DOHH2 (cell line): ENCODE measurements at regions not wholly inside any gene's neighbourhood (a gene's known extent, or its start where the extent isn't known, plus 50 kb on each side); places are given as distances from the start of the nearest gene placed in this dataset.

ENCODE experiments used
- H3F3A ChIP-seq: fragments of 200-600 bp; sonication (generic), shearing (Covaris generic); 2 replicates; pipeline ENCODE4 v1.6.0; 2016; ENCODE audit warnings: antibody characterized with exemption, mild to moderate bottlenecking; ENCODE audit not compliant: control insufficient read depth, insufficient read depth
- H3K27ac ChIP-seq: fragments of 200-600 bp; sonication (generic); 2 replicates; pipeline ENCODE4 v1.5.1; 2014; ENCODE audit warnings: low read depth, mild to moderate bottlenecking, low read length, moderate library complexity
- H3K27me3 ChIP-seq: fragments of 200-600 bp; sonication (generic); 2 replicates; pipeline ENCODE4 v1.6.1; 2014; ENCODE audit warnings: mild to moderate bottlenecking, low read length, mixed read lengths; ENCODE audit not compliant: control insufficient read depth
- H3K36me3 ChIP-seq: fragments of 200-600 bp; sonication (generic); 2 replicates; pipeline ENCODE4 v1.6.1; 2014; ENCODE audit warnings: mild to moderate bottlenecking, low read length, moderate library complexity, mixed read lengths; ENCODE audit not compliant: control insufficient read depth
- H3K4me1 ChIP-seq: fragments of 200-600 bp; sonication (generic); 2 replicates; pipeline ENCODE4 v1.6.1; 2014; ENCODE audit warnings: mild to moderate bottlenecking, low read length, mixed read lengths; ENCODE audit not compliant: control insufficient read depth
- H3K4me2 ChIP-seq: fragments of 200-600 bp; sonication (generic); 2 replicates; pipeline ENCODE4 v1.6.0; 2014; ENCODE audit warnings: mild to moderate bottlenecking, low read length, moderate library complexity
- H3K4me3 ChIP-seq: fragments of 200-600 bp; sonication (generic); 2 replicates; pipeline ENCODE4 v1.5.1; 2014; ENCODE audit warnings: mild to moderate bottlenecking, low read length, mixed read lengths
- H3K79me2 ChIP-seq: fragments of 200-600 bp; sonication (generic); 2 replicates; pipeline ENCODE4 v1.6.1; 2014; ENCODE audit warnings: mild to moderate bottlenecking, low read length, mixed read lengths; ENCODE audit not compliant: control insufficient read depth
- H3K9me2 ChIP-seq: fragments of 200-600 bp; sonication (generic); replicated peaks from 2 replicates; pipeline ENCODE4 v1.6.1; 2014; ENCODE audit warnings: mild to moderate bottlenecking, low read length, mixed read lengths; ENCODE audit not compliant: control insufficient read depth
- H3K9me3 ChIP-seq: fragments of 200-600 bp; sonication (generic); 2 replicates; pipeline ENCODE4 v1.6.1; 2014; ENCODE audit warnings: antibody characterized with exemption, low read length, mixed read lengths; ENCODE audit not compliant: control insufficient read depth, insufficient read depth
- H4K20me1 ChIP-seq: fragments of 200-600 bp; sonication (generic); 2 replicates; pipeline ENCODE4 v1.6.0; 2014; ENCODE audit warnings: low read depth, mild to moderate bottlenecking, antibody characterized with exemption, low read length, moderate library complexity; ENCODE audit not compliant: control insufficient read depth, insufficient read depth
- EZH2phosphoT487 ChIP-seq: fragments of 200-600 bp; sonication (generic); IDR thresholded peaks from 2 replicates; pipeline ENCODE4 v1.6.1; 2017; ENCODE audit warnings: borderline replicate concordance, mild to moderate bottlenecking, antibody characterized with exemption, low read length, moderate library complexity, mixed read lengths
- TF ChIP-seq, protein P1 (sequence below): fragments of 200-600 bp; sonication (generic); IDR thresholded peaks from one replicate; pipeline ENCODE4 v1.5.1; 2014; ENCODE audit warnings: antibody characterized with exemption, mild to moderate bottlenecking, low read depth, low read length; ENCODE audit not compliant: poor library complexity, severe bottlenecking

GRCh38 chr13:30526612-30527495 is 61.1 kb upstream of the HMGB1 start:
- H3F3A ChIP-seq, result no peaks in the 10 kb centered on the region
- H3K79me2 ChIP-seq, result no peaks in the 10 kb centered on the region
- TF ChIP-seq, protein P1, sequence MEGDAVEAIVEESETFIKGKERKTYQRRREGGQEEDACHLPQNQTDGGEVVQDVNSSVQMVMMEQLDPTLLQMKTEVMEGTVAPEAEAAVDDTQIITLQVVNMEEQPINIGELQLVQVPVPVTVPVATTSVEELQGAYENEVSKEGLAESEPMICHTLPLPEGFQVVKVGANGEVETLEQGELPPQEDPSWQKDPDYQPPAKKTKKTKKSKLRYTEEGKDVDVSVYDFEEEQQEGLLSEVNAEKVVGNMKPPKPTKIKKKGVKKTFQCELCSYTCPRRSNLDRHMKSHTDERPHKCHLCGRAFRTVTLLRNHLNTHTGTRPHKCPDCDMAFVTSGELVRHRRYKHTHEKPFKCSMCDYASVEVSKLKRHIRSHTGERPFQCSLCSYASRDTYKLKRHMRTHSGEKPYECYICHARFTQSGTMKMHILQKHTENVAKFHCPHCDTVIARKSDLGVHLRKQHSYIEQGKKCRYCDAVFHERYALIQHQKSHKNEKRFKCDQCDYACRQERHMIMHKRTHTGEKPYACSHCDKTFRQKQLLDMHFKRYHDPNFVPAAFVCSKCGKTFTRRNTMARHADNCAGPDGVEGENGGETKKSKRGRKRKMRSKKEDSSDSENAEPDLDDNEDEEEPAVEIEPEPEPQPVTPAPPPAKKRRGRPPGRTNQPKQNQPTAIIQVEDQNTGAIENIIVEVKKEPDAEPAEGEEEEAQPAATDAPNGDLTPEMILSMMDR, result no peak
- no peak overlapping the region for H3K4me2 ChIP-seq
- H3K9me2 ChIP-seq, result no peaks in the 10 kb centered on the region
- H4K20me1 ChIP-seq, result no peaks in the 10 kb centered on the region
- H3K9me3 ChIP-seq, result no peaks in the 10 kb centered on the region
- no peak overlapping the region for H3K27ac ChIP-seq
- H3K4me3 ChIP-seq, result no peak overlapping the region
- H3K27me3 ChIP-seq, result no peaks in the 10 kb centered on the region
- H3K36me3 ChIP-seq, result no peaks in the 10 kb centered on the region
- H3K4me1 ChIP-seq, result no peaks in the 10 kb centered on the region

GRCh38 chr13:30529085-30529834 is 63.5 kb upstream of the HMGB1 start:
- no peaks in the 10 kb centered on the region for H3K4me1 ChIP-seq

DNA sequence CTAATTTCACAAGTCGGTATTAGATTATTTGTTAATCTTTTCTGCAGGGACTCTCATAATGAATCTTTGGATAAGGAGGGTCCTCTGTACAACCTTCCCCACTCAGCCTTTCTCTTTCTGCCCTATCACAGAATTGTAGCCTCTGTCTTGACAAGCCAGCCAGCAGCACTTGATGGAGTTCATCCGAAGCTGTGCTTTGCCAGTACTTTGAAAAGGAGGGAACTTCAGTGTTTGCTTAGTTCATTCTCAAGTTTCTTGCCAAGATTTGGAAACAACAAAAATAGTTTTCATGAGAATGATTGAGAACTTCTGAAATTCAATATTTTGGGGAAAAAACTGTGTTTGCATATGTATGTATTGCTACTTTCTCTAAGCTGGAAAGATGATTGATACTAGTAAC is 69.3 kb upstream of the HMGB1 start:
- H3K79me2 ChIP-seq, result no peaks in the 10 kb centered on the region

More at GRCh38 chr13:30529085-30529834, 63.5 kb upstream of the HMGB1 start:
- H3K36me3 ChIP-seq, result no peaks in the 10 kb centered on the region
- H3K9me2 ChIP-seq, result no peaks in the 10 kb centered on the region
- no peaks in the 10 kb centered on the region for H3F3A ChIP-seq
- H3K27me3 ChIP-seq, result no peaks in the 10 kb centered on the region
- H3K27ac ChIP-seq, result no peak overlapping the region
- no peaks in the 10 kb centered on the region for H4K20me1 ChIP-seq
- TF ChIP-seq EZH2phosphoT487, result no peak
- TF ChIP-seq, protein P1, result no peak
- H3K4me3 ChIP-seq, result no peak overlapping the region
- H3K9me3 ChIP-seq, result no peaks in the 10 kb centered on the region
- no peak overlapping the region for H3K4me2 ChIP-seq
- no peaks in the 10 kb centered on the region for H3K79me2 ChIP-seq

More for the DNA sequence above, 69.3 kb upstream of the HMGB1 start:
- Histone ChIP-seq H3K9me3 (no peaks in the 10 kb centered on the region), H3F3A (no peaks in the 10 kb centered on the region), H3K36me3 (no peaks in the 10 kb centered on the region), H4K20me1 (no peaks in the 10 kb centered on the region), H3K9me2 (no peaks in the 10 kb centered on the region), H3K4me2 (no peak overlapping the region), H3K4me3 (no peak overlapping the region), H3K4me1 (no peaks in the 10 kb centered on the region), H3K27me3 (no peaks in the 10 kb centered on the region), H3K27ac (no peak overlapping the region)
- TF ChIP-seq EZH2phosphoT487, result no peak
- TF ChIP-seq, protein P1, result no peak
